ENCODE measurements at regions not wholly inside any gene's neighbourhood (a gene's known extent, or its start where the extent isn't known, plus 50 kb on each side); places are given as distances from the start of the nearest gene placed in this dataset.

GRCh38 chr12:68557011-68557730 lies 53.5 kb upstream of the RAP1B start:
- Mint-ChIP-seq H3K4me3 (no peak overlapping the region), H3K27me3 (no peaks in the 10 kb centered on the region), H3K9me3 (no peaks in the 10 kb centered on the region), H3K36me3 (ENCODE audit: low read depth) (no peaks in the 10 kb centered on the region), H3K27ac (no peak overlapping the region), H3K4me1 (ENCODE audit: low read depth) (peaks cover 27% of the 10 kb centered on the region)
- ATAC-seq (ENCODE audit: poor library complexity) (no peak), DNase-seq (no peak)
- POLR2A ChIA-PET: interaction anchor here (2.4 kb wide), 1 partner anchor 53 kb away, joined by 6 read pairs; the partner anchor contains the start of gene RAP1B
- H3K9me3 ChIP-seq (ENCODE audit: control insufficient read depth in 1 of 2, insufficient read depth in 1 of 2, low read length in 2 of 2): no peaks in the 10 kb centered on the region
- TF ChIP-seq CTCF (IDR thresholded peaks at IDR 0.05): no peak
- H3K4me3 ChIP-seq (ENCODE audit: low read length): no peak overlapping the region
- no peaks in the 10 kb centered on the region for H3K27me3 ChIP-seq (ENCODE audit: control insufficient read depth in 1 of 2, insufficient read depth in 2 of 2, low read length in 2 of 2)
- intact Hi-C loops (cut with DNase I, micrococcal nuclease): no loop called here
- H3K27ac ChIP-seq (ENCODE audit: low read depth in 1 of 2, low read length in 2 of 2): no peak overlapping the region
- H3K36me3 ChIP-seq (ENCODE audit: insufficient read depth, low read length): no peaks in the 10 kb centered on the region
- H3K4me1 ChIP-seq (ENCODE audit: insufficient read depth, low read length): peaks cover 4% of the 10 kb centered on the region
- CTCF ChIA-PET: interaction anchor here (0.6 kb wide), 1 partner anchor 8 kb away, joined by 3 read pairs; no protein-coding TSS in a partner anchor

GRCh38 chr12:68559246-68559645 lies 51.5 kb upstream of the RAP1B start:
- intact Hi-C loops (cut with DNase I, micrococcal nuclease): no loop called here
- Mint-ChIP-seq H3K4me1 (ENCODE audit: low read depth) (peaks cover 20% of the 10 kb centered on the region), H3K27me3 (no peaks in the 10 kb centered on the region), H3K36me3 (ENCODE audit: low read depth) (no peaks in the 10 kb centered on the region), H3K9me3 (no peaks in the 10 kb centered on the region), H3K27ac (no peak overlapping the region), H3K4me3 (no peak overlapping the region)
- TF ChIP-seq CTCF (IDR thresholded peaks at IDR 0.05): no peak
- H3K4me1 ChIP-seq (ENCODE audit: insufficient read depth, low read length): no peaks in the 10 kb centered on the region
- ChIA-PET CTCF (interaction anchor here (1.4 kb wide), 1 partner anchor 78 kb away, joined by 3 read pairs; no protein-coding TSS in a partner anchor), POLR2A (interaction anchor here (2.4 kb wide), 1 partner anchor 51 kb away, joined by 6 read pairs; the partner anchor contains the start of gene RAP1B)
- no peak overlapping the region for H3K27ac ChIP-seq (ENCODE audit: low read depth in 1 of 2, low read length in 2 of 2)
- no peak overlapping the region for H3K4me3 ChIP-seq (ENCODE audit: low read length)
- DNase-seq (peak in 1 of 14 experiments; percentile 25), ATAC-seq (ENCODE audit: poor library complexity) (no peak)
- no peaks in the 10 kb centered on the region for H3K9me3 ChIP-seq (ENCODE audit: control insufficient read depth in 1 of 2, insufficient read depth in 1 of 2, low read length in 2 of 2)
- no peaks in the 10 kb centered on the region for H3K36me3 ChIP-seq (ENCODE audit: insufficient read depth, low read length)
- no peaks in the 10 kb centered on the region for H3K27me3 ChIP-seq (ENCODE audit: control insufficient read depth in 1 of 2, insufficient read depth in 2 of 2, low read length in 2 of 2)

- Histone ChIP-seq H3K36me3 (ENCODE audit: insufficient read depth, low read length) (no peaks in the 10 kb centered on the region), H3K27me3 (ENCODE audit: control insufficient read depth in 1 of 2, insufficient read depth in 2 of 2, low read length in 2 of 2) (no peaks in the 10 kb centered on the region), H3K4me1 (ENCODE audit: insufficient read depth, low read length) (no peaks in the 10 kb centered on the region), H3K4me3 (ENCODE audit: low read length) (no peak overlapping the region), H3K27ac (ENCODE audit: low read depth in 1 of 2, low read length in 2 of 2) (no peak overlapping the region), H3K9me3 (ENCODE audit: control insufficient read depth in 1 of 2, insufficient read depth in 1 of 2, low read length in 2 of 2) (no peaks in the 10 kb centered on the region)
- H3K27me3 Mint-ChIP-seq: no peaks in the 10 kb centered on the region
- intact Hi-C loops (cut with DNase I, micrococcal nuclease): no loop called here
- H3K27ac Mint-ChIP-seq: no peak overlapping the region
- H3K4me3 Mint-ChIP-seq: no peak overlapping the region
- no peaks in the 10 kb centered on the region for H3K36me3 Mint-ChIP-seq (ENCODE audit: low read depth)
- TF ChIP-seq CTCF (IDR thresholded peaks at IDR 0.05): no peak
- POLR2A ChIA-PET: interaction anchor here (1.0 kb wide), 1 partner anchor 21 kb away, joined by 3 read pairs; no protein-coding TSS in a partner anchor
- CTCF ChIA-PET: no interaction called here
- peak in 2 of 14 experiments; percentile 41 to 53 for DNase-seq
- H3K4me1 Mint-ChIP-seq (ENCODE audit: low read depth): peaks cover 24% of the 10 kb centered on the region
- no peaks in the 10 kb centered on the region for H3K9me3 Mint-ChIP-seq
- ATAC-seq (ENCODE audit: poor library complexity): no peak
Observed at GRCh38 chr12:68559984-68560850, 50.5 kb upstream of the RAP1B start.

All from CD4-positive, alpha-beta T cell (primary cell).